ENCODE measurements at regions not wholly inside any gene's neighbourhood (a gene's known extent, or its start where the extent isn't known, plus 50 kb on each side); places are given as distances from the start of the nearest gene placed in this dataset.

DNA sequence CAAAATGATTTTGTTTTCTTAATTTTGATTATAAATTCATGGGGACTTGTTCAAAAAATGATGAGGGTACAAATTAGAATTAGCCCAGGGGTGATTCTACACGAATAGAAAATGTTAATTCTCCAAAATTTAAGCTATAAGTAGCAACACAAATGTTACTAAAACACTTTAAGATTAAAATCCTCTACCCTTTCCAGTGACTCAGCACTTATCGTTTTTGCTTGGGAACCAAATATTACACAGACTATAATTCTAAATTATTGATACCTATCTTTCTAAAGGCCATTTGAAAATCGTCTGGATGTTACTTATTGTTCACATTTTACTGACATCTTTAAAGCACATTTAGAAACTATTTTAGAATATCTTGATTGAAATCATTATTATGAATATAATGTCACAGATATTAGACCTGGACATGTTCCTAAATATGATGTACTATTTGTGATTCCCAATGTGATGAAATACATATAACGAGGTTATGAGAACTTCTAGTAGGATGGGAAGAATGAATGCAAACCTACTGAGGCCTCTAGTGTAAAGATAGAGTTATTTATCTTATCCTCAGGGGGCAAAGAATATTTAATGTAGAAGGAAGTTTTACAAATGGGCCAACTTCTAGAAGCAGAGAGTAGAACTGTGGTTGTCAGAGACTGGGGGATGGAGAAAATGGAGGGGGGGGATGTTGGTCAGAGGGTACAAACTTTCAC lies 132.0 kb upstream of the TP63 start:
- TF ChIP-seq POU2F2 (IDR thresholded peaks at IDR 0.05; ENCODE audit: low read depth, low read length): no peak
- TF ChIP-seq POLR2AphosphoS5 (IDR thresholded peaks at IDR 0.05; ENCODE audit: low read depth, low read length): no peak
